Transverse colon (tissue), 4 donors: ENCODE measurements at regions not wholly inside any gene's neighbourhood (a gene's known extent, or its start where the extent isn't known, plus 50 kb on each side); places are given as distances from the start of the nearest gene placed in this dataset.

Experiments used
- DNase-seq: peaks from one replicate; pipeline ENCODE4 v3.0.0-alpha.2; 2019
- H3K27ac ChIP-seq, 4 donors: fragments of 200-600 bp; sonication (generic); 2 replicates each; pipeline ENCODE4 v1.5.1; 2016 to 2018; ENCODE audit warnings: inconsistent platforms in 4 of 4
- H3K27me3 ChIP-seq: fragments of 200-600 bp; sonication (generic); 2 replicates; pipeline ENCODE4 v1.5.1; 2017; ENCODE audit warnings: inconsistent platforms
- H3K36me3 ChIP-seq, 4 donors: fragments of 200-600 bp; sonication (generic); 2 replicates each; pipeline ENCODE4 v1.5.1; 2017 to 2019; ENCODE audit warnings: inconsistent platforms in 4 of 4
- H3K4me1 ChIP-seq, 4 donors: fragments of 200-600 bp; sonication (generic); 2 replicates each; pipeline ENCODE4 v1.5.1; 2017 to 2020; ENCODE audit warnings: inconsistent platforms in 4 of 4
- H3K4me3 ChIP-seq, 4 donors: fragments of 200-600 bp; sonication (generic); 1 replicate in 1 of 4; 2 replicates in 3 of 4; pipeline versions ENCODE4 v1.5.1 to v1.6.1; 2017 to 2019; ENCODE audit warnings: inconsistent platforms in 4 of 4
- H3K9me3 ChIP-seq, 2 donors: fragments of 200-600 bp; sonication (generic); 2 replicates each; pipeline ENCODE4 v1.5.1; 2017 to 2019; ENCODE audit warnings: inconsistent platforms in 2 of 2
- EP300 ChIP-seq: sonication (generic); formaldehyde crosslinking; IDR thresholded peaks from one replicate; pipeline ENCODE4 v1.6.1; 2017; ENCODE audit warnings: antibody characterized with exemption, low read depth
- POLR2A ChIP-seq: fragments of 450-650 bp; IDR thresholded peaks from one replicate; pipeline ENCODE4 v1.6.1; 2016; ENCODE audit warnings: antibody characterized with exemption, mild to moderate bottlenecking, moderate library complexity
- POLR2AphosphoS5 ChIP-seq, 3 donors: sonication (generic); formaldehyde crosslinking; IDR thresholded peaks; one replicate each; pipeline ENCODE4 v1.6.1; 2016; ENCODE audit warnings: antibody characterized with exemption in 3 of 3
- WGBS, 2 donors: methylation state at CpG; one replicate each; pipeline ENCODE4 v1.1.5; 2018; ENCODE audit warnings: low coverage in 1 of 2; 5-methylcytosine and 5-hydroxymethylcytosine counted together
- in situ Hi-C, 4 donors: fragments of 200-750 bp; cut with MboI; loops; one replicate each; pipeline versions ENCODE4 v1.15.0 to v1.15.1; 2017; ENCODE audit warnings: low sequenced_read_pairs in 3 of 4, low pct_ligation_motif_present in 1 of 4, low pct_unique_long_range_greater_than_20kb in 1 of 4
- intact Hi-C: fragments of 100-400 bp; cut with DNase I; formaldehyde crosslinking; loops from one replicate; pipeline ENCODE4 v1.15.1; 2023; ENCODE audit warnings: low total_unique reads
- TF ChIP-seq, protein P1 (sequence below), 5 experiments: fragments of 200-600 bp in 3 of 5; fragments of 450-650 bp in 2 of 5; sonication (generic) in 3 of 5; IDR thresholded peaks; 1 replicate in 2 of 5; 2 replicates in 3 of 5; pipeline ENCODE4 v1.5.1; 2016 to 2017; ENCODE audit warnings: antibody characterized with exemption in 5 of 5, inconsistent platforms in 3 of 5, mild to moderate bottlenecking in 2 of 5, moderate library complexity in 1 of 5

DNA sequence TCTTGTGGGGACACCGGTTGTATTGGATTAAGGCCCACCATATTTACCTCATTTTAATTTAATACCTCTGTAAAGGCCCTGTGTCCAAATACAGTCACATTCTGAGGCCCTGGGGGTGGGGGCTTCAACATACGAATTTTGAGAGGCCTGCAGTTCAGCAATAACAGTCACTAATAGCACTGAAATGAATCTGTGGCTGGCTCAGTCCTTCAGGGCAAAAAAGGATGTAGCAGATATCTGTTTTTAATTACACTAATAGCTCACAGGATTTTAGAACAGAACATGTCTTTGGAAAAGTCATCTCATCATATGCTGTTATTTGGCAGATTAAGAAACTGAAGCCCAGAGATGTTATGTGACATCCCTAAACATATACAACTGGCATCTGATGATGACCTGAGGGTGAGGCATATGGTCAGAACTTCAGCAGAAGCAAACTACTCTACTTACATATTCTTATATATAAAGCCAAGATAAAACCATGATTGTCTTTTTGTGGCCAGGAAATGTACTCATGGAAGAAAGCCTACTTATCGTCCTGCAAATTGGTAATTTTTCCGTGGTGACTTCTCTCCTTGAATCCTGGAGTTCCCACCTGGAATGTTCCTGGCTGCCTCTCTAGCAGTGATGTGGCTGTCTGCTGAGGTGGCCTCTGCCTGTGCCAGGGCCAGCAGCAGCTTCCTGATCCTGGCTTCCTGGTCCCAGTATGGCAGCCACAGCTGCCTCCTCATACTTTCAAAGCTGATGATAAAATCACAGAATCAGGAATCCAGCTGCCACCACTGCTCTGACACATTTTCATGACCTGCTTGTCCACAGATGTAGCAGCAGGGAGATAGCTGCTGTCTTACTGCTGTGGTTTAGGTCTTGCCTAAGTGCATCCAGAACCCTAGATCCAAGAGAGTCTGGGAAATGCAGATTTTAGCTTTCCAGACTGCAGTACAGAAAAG is 72.1 kb upstream of the ANKRD55 start:
- no peaks in the 10 kb centered on the region for H3K27me3 ChIP-seq
- H3K27ac ChIP-seq, result no peak overlapping the region
- no peak for DNase-seq
- WGBS, 2 donors, result 60 to 89% methylated on average over 4 of the region's 4 CpGs
- H3K9me3 ChIP-seq, result peaks cover 4 to 5% of the 10 kb centered on the region in 2 donors
- intact Hi-C loops, result no loop called here
- H3K4me1 ChIP-seq, result no peaks in the 10 kb centered on the region
- H3K4me3 ChIP-seq, result no peak overlapping the region
- no peaks in the 10 kb centered on the region for H3K36me3 ChIP-seq
- in situ Hi-C loops, result no loop called here
- no peak for TF ChIP-seq POLR2A
- TF ChIP-seq EP300, result no peak
- no peak for TF ChIP-seq POLR2AphosphoS5 (IDR thresholded peaks at IDR 0.05)
- TF ChIP-seq, protein P1, sequence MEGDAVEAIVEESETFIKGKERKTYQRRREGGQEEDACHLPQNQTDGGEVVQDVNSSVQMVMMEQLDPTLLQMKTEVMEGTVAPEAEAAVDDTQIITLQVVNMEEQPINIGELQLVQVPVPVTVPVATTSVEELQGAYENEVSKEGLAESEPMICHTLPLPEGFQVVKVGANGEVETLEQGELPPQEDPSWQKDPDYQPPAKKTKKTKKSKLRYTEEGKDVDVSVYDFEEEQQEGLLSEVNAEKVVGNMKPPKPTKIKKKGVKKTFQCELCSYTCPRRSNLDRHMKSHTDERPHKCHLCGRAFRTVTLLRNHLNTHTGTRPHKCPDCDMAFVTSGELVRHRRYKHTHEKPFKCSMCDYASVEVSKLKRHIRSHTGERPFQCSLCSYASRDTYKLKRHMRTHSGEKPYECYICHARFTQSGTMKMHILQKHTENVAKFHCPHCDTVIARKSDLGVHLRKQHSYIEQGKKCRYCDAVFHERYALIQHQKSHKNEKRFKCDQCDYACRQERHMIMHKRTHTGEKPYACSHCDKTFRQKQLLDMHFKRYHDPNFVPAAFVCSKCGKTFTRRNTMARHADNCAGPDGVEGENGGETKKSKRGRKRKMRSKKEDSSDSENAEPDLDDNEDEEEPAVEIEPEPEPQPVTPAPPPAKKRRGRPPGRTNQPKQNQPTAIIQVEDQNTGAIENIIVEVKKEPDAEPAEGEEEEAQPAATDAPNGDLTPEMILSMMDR (IDR thresholded peaks at IDR 0.05), result no peak

DNA sequence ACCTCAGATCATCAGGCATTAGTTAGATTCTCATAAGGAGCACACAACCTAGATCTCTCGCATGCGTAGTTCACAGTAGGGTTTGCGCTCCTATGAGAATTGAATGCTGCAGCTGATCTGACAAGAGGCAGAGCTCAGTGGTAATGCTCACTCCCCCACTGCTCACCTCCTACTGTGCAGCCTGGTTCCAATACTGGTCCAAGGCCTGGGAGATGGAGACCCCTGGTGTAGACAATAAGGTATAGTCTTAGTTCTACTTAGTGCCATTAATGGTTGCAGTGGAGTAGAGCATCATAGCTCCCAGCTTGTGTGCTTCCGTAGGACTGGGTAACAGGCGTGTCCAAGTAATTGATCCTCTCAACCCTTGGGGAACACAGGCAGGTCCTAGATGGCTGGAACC is 70.4 kb upstream of the ANKRD55 start:
- Histone ChIP-seq H3K36me3 (no peaks in the 10 kb centered on the region), H3K27ac (no peak overlapping the region), H3K27me3 (no peaks in the 10 kb centered on the region), H3K9me3 (peaks cover 4 to 5% of the 10 kb centered on the region in 2 donors), H3K4me1 (no peaks in the 10 kb centered on the region), H3K4me3 (no peak overlapping the region)
- no peak for DNase-seq
- in situ Hi-C loops, result no loop called here
- 95% methylated on average over 5 of the region's 5 CpGs; no CpG with 5 or more reads in 1 of the 2 donors for WGBS, 2 donors
- TF ChIP-seq POLR2AphosphoS5 (IDR thresholded peaks at IDR 0.05) (no peak), POLR2A (no peak), EP300 (no peak)
- TF ChIP-seq, protein P1 (IDR thresholded peaks at IDR 0.05), result no peak
- intact Hi-C loops, result no loop called here

DNA sequence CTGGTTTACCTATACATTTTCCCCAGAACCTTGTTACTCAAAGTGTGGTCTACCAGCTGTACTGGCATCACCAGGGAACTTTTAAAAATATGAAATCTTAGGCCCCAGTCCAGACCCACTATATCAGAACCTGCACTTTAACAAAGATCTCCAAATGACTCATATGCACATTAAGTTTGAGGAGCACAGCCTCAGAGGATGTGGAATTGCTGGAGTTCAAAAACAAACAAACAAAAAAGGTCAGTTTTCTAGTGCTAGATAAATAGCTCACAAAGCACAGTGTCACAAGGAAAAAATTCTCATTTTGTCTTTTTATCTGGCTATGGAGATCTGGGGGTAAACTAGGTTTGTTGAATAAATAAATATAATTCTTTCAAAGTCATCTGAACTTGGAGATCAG is 68.9 kb upstream of the ANKRD55 start:
- Histone ChIP-seq H3K27ac (no peak overlapping the region), H3K4me1 (no peaks in the 10 kb centered on the region), H3K36me3 (no peaks in the 10 kb centered on the region), H3K27me3 (no peaks in the 10 kb centered on the region), H3K4me3 (no peak overlapping the region), H3K9me3 (peaks cover 4 to 5% of the 10 kb centered on the region in 2 donors)
- TF ChIP-seq EP300 (no peak), POLR2AphosphoS5 (IDR thresholded peaks at IDR 0.05) (no peak), POLR2A (no peak)
- TF ChIP-seq, protein P1 (IDR thresholded peaks at IDR 0.05), result no peak
- in situ Hi-C loops (no loop called here), intact Hi-C loops (no loop called here)
- no peak for DNase-seq

DNA sequence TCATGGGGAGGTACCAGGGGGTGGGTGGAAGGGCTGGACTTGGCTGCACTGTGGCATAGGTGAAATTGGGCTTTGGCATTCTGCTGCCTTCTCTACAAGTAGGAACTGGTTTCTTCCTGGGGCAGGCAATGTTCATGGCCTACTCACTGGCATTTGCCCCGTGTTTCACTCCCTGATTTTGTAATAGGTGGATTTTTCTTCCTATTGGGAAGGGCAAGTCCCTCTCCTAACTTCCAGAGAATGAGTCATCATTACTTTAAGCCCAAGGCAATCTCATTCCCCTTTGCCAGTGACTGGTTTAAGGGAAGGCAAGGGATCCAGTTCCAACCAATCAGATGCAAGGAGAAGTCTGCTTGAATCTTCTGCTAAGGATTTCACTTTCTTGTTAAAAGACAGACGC is 67.9 kb upstream of the ANKRD55 start:
- in situ Hi-C loops, result no loop called here

More for the DNA sequence above, 67.9 kb upstream of the ANKRD55 start:
- TF ChIP-seq POLR2AphosphoS5 (IDR thresholded peaks at IDR 0.05) (no peak), EP300 (no peak), POLR2A (no peak)
- TF ChIP-seq, protein P1 (IDR thresholded peaks at IDR 0.05), result no peak
- 81 to 100% methylated on average over 1 to 2 of the region's 2 CpGs for WGBS, 2 donors
- peaks cover 0 to 1% of the 10 kb centered on the region in 2 donors for H3K9me3 ChIP-seq
- no peaks in the 10 kb centered on the region for H3K27me3 ChIP-seq
- DNase-seq, result no peak
- H3K27ac ChIP-seq, result no peak overlapping the region
- H3K4me1 ChIP-seq, result no peaks in the 10 kb centered on the region
- intact Hi-C loops, result no loop called here
- H3K36me3 ChIP-seq, result no peaks in the 10 kb centered on the region
- H3K4me3 ChIP-seq, result no peak overlapping the region
